ENCODE measurements at regions not wholly inside any gene's neighbourhood (a gene's known extent, or its start where the extent isn't known, plus 50 kb on each side); places are given as distances from the start of the nearest gene placed in this dataset.
"Not testable (repeated sequence)": the region's sequence is repeated elsewhere in the genome, so short reads cannot be mapped to it uniquely, and the experiment has no call there.

DNA sequence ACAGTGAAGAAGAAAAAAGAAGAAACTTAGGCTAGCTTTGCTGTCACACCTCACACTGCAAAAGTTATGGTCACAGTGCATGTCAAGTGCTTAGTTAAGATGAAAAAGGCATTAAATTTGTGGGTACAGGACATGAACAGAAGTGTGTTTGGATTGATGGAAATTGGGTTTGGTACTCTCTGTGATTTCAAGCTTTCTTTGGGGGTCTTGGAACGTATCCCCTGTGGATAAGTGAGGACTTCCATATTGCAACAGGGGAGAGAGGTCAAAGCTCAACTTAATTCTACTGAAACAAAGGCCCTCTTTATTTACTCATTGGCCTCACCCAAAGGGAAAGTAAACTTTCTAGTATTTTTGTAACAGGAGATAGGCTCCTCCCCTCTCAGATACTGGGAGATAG, 138.3 kb upstream of the FUT9 start:
- no peaks in the 10 kb centered on the region for H3K36me3 Mint-ChIP-seq
- no peak overlapping the region for H3K27ac ChIP-seq (ENCODE audit: low read depth, low read length)
- no peaks in the 10 kb centered on the region for H3K4me1 Mint-ChIP-seq
- no peak overlapping the region for H3K27ac Mint-ChIP-seq
- H3K4me3 ChIP-seq (ENCODE audit: low read length), result no peak overlapping the region
- DNase-seq (no peak), ATAC-seq (no peak)
- no peaks in the 10 kb centered on the region for H3K27me3 Mint-ChIP-seq
- no peaks in the 10 kb centered on the region for H3K27me3 ChIP-seq (ENCODE audit: control insufficient read depth in 2 of 2, insufficient read depth in 2 of 2, low read length in 2 of 2)
- ChIA-PET CTCF (no interaction called here), POLR2A (no interaction called here)
- no peak overlapping the region for H3K4me3 Mint-ChIP-seq
- no peaks in the 10 kb centered on the region for H3K36me3 ChIP-seq (ENCODE audit: control insufficient read depth in 2 of 3, insufficient read depth in 3 of 3, low read length in 3 of 3)
- intact Hi-C loops (cut with micrococcal nuclease), result no loop called here
- no peaks in the 10 kb centered on the region for H3K4me1 ChIP-seq (ENCODE audit: control insufficient read depth in 2 of 2, insufficient read depth in 2 of 2, low read length in 2 of 2)
- peaks cover 0 to 7% (median 0%) of the 10 kb centered on the region in 11 donors for H3K9me3 Mint-ChIP-seq
- no peaks in the 10 kb centered on the region for H3K9me3 ChIP-seq (ENCODE audit: control insufficient read depth in 2 of 3, low read length in 3 of 3)

DNA sequence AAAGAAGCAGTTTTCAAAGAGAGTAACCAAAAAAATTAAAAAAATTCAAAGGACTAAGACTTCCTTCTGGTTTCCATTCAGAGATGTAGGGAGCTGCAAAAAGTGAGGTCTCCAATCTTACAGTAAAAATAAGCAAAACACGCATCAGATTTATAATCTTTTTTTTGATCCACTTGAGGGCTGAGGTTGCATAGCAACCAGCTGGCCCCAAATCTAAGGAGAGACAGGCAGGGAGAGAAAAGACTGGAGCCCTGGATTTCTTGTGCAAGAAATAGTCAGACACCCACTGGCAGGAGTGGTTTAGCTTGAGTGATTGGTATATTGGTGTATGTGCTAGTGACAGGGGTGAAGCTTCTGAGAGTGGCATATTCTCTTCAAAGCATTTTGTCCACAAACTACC, 135.9 kb upstream of the FUT9 start:
- Mint-ChIP-seq H3K4me3 (no peak overlapping the region), H3K27me3 (no peaks in the 10 kb centered on the region), H3K27ac (no peak overlapping the region), H3K9me3 (peaks cover 0 to 4% (median 0%) of the 10 kb centered on the region in 11 donors), H3K4me1 (no peaks in the 10 kb centered on the region), H3K36me3 (no peaks in the 10 kb centered on the region)
- Histone ChIP-seq H3K4me3 (ENCODE audit: low read length) (no peak overlapping the region), H3K9me3 (ENCODE audit: control insufficient read depth in 2 of 3, low read length in 3 of 3) (no peaks in the 10 kb centered on the region), H3K4me1 (ENCODE audit: control insufficient read depth in 2 of 2, insufficient read depth in 2 of 2, low read length in 2 of 2) (no peaks in the 10 kb centered on the region), H3K27ac (ENCODE audit: low read depth, low read length) (no peak overlapping the region), H3K27me3 (ENCODE audit: control insufficient read depth in 2 of 2, insufficient read depth in 2 of 2, low read length in 2 of 2) (no peaks in the 10 kb centered on the region), H3K36me3 (ENCODE audit: control insufficient read depth in 2 of 3, insufficient read depth in 3 of 3, low read length in 3 of 3) (no peaks in the 10 kb centered on the region)
- POLR2A ChIA-PET, result no interaction called here
- ATAC-seq, result no peak
- CTCF ChIA-PET, result no interaction called here
- intact Hi-C loops (cut with micrococcal nuclease), result no loop called here
- DNase-seq, result no peak

DNA sequence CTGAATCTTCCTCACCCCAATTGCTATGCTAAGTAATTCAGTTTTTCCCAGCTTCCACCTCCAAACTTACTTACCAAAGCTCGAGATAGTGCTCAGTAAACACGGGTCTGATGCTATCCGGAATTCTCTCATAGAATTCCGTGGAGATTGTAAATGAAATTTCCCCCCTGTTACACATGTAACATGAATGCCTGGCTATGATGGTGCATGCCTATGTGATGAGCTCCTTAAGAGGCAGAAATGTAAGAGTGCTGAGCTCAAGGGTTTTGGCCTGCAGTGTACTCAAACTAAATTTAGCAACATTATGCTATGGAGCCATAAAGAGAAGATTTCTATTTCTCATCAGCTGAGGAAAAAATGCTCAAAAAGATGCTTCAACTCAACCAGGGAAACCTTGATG, 133.4 kb upstream of the FUT9 start:
- no peaks in the 10 kb centered on the region for H3K36me3 Mint-ChIP-seq
- no peak overlapping the region for H3K27ac ChIP-seq (ENCODE audit: low read depth, low read length)
- H3K36me3 ChIP-seq (ENCODE audit: control insufficient read depth in 2 of 3, insufficient read depth in 3 of 3, low read length in 3 of 3), result no peaks in the 10 kb centered on the region
- ATAC-seq (no peak), DNase-seq (no peak)
- peaks cover 0 to 7% (median 0%) of the 10 kb centered on the region in 11 donors for H3K9me3 Mint-ChIP-seq
- no peak overlapping the region for H3K4me3 Mint-ChIP-seq
- intact Hi-C loops (cut with micrococcal nuclease), result no loop called here
- CTCF ChIA-PET, result no interaction called here
- POLR2A ChIA-PET, result no interaction called here
- no peaks in the 10 kb centered on the region for H3K4me1 ChIP-seq (ENCODE audit: control insufficient read depth in 2 of 2, insufficient read depth in 2 of 2, low read length in 2 of 2)
- no peak overlapping the region for H3K27ac Mint-ChIP-seq
- H3K4me3 ChIP-seq (ENCODE audit: low read length), result no peak overlapping the region
- H3K4me1 Mint-ChIP-seq, result peaks cover 0 to 1% (median 0%) of the 10 kb centered on the region in 7 donors
- H3K27me3 ChIP-seq (ENCODE audit: control insufficient read depth in 2 of 2, insufficient read depth in 2 of 2, low read length in 2 of 2), result no peaks in the 10 kb centered on the region
- no peaks in the 10 kb centered on the region for H3K9me3 ChIP-seq (ENCODE audit: control insufficient read depth in 2 of 3, low read length in 3 of 3)
- no peaks in the 10 kb centered on the region for H3K27me3 Mint-ChIP-seq

DNA sequence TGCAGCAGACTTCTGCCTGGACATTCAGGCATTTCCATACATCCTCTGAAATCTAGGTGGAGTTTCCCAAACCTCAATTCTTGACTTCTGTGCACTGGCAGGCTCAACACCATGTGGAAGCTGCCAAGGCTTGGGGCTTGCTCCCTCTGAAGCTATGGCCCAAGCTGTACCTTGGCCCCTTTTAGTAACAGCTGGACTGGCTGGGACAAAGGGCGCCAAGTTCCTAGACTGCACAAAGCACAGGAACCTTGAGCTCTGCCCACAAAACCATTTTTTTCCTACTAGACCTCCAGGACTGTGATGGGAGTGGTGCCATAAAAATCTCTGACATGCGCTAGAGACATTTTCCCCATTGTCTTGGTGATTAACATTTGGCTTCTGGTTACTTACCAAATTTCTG, 127.1 kb upstream of the FUT9 start:
- H3K4me1 ChIP-seq (ENCODE audit: control insufficient read depth in 2 of 2, insufficient read depth in 2 of 2, low read length in 2 of 2); H3K27me3 Mint-ChIP-seq; ATAC-seq; H3K4me3 ChIP-seq (ENCODE audit: low read length); H3K27ac ChIP-seq (ENCODE audit: low read depth, low read length); H3K9me3 ChIP-seq (ENCODE audit: control insufficient read depth in 2 of 3, low read length in 3 of 3); H3K36me3 ChIP-seq (ENCODE audit: control insufficient read depth in 2 of 3, insufficient read depth in 3 of 3, low read length in 3 of 3); POLR2A ChIA-PET; H3K4me1 Mint-ChIP-seq; DNase-seq; H3K4me3 Mint-ChIP-seq; H3K27ac Mint-ChIP-seq; CTCF ChIA-PET; H3K36me3 Mint-ChIP-seq; H3K27me3 ChIP-seq (ENCODE audit: control insufficient read depth in 2 of 2, insufficient read depth in 2 of 2, low read length in 2 of 2); intact Hi-C loops (cut with micrococcal nuclease): not testable (repeated sequence)
- peaks cover 0 to 12% (median 2%) of the 10 kb centered on the region in 11 donors for H3K9me3 Mint-ChIP-seq

DNA sequence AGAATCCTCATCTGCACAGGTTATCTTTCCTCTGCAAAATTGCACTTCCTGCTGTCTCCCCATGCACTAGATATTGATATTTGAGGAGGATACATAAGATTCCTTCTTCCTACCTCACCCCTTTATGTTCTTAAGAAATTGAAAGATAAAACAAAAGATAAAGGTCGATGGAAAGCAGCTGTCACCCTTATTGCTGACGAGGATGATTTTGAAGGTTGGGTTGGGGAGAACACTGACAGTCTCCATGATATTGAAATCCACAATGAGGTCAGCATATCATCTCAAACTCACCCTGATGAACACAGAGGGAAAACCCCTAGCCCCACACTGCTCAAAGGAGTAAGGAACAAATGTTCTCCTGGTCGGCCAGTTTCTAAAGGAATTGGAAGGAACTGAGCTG, 110.6 kb upstream of the FUT9 start:
- H3K9me3 ChIP-seq (ENCODE audit: control insufficient read depth in 2 of 3, low read length in 3 of 3), result no peaks in the 10 kb centered on the region
- no peak for DNase-seq
- ChIA-PET CTCF (no interaction called here), POLR2A (no interaction called here)
- no peak overlapping the region for H3K27ac ChIP-seq (ENCODE audit: low read depth, low read length)
- peaks cover 0 to 8% (median 0%) of the 10 kb centered on the region in 11 donors for H3K9me3 Mint-ChIP-seq
- H3K4me3 Mint-ChIP-seq, result no peak overlapping the region
- intact Hi-C loops (cut with micrococcal nuclease), result no loop called here
- no peak for ATAC-seq
- no peaks in the 10 kb centered on the region for H3K36me3 ChIP-seq (ENCODE audit: control insufficient read depth in 2 of 3, insufficient read depth in 3 of 3, low read length in 3 of 3)
- no peak overlapping the region for H3K27ac Mint-ChIP-seq
- no peaks in the 10 kb centered on the region for H3K4me1 Mint-ChIP-seq
- H3K4me3 ChIP-seq (ENCODE audit: low read length), result no peak overlapping the region
- no peaks in the 10 kb centered on the region for H3K27me3 ChIP-seq (ENCODE audit: control insufficient read depth in 2 of 2, insufficient read depth in 2 of 2, low read length in 2 of 2)
- H3K27me3 Mint-ChIP-seq, result no peaks in the 10 kb centered on the region
- no peaks in the 10 kb centered on the region for H3K36me3 Mint-ChIP-seq
- H3K4me1 ChIP-seq (ENCODE audit: control insufficient read depth in 2 of 2, insufficient read depth in 2 of 2, low read length in 2 of 2), result no peaks in the 10 kb centered on the region

DNA sequence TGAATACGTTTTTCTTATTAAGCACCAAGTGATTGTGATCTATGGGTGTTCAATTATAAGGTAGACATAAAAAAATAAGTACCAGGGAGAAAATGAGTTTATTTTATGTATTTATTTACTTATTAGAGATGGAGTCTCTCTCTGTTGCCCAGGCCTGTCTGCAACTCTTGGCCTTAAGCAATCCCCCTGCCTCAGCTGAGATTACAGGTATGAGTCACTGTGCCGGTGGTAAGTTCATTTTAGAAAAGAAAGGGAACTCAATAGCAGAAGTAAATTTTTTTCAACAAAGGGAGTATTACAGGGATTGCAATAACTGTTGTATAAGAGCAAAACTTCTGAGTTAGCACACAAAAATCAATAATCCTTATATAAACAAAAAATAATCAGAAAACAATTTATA, 98.7 kb upstream of the FUT9 start:
- DNase-seq (no peak), ATAC-seq (no peak)
- H3K4me1 ChIP-seq (ENCODE audit: control insufficient read depth in 2 of 2, insufficient read depth in 2 of 2, low read length in 2 of 2), result no peaks in the 10 kb centered on the region
- no peak overlapping the region for H3K4me3 Mint-ChIP-seq
- no peaks in the 10 kb centered on the region for H3K36me3 Mint-ChIP-seq
- no peak overlapping the region for H3K4me3 ChIP-seq (ENCODE audit: low read length)
- no peaks in the 10 kb centered on the region for H3K27me3 ChIP-seq (ENCODE audit: control insufficient read depth in 2 of 2, insufficient read depth in 2 of 2, low read length in 2 of 2)
- no peak overlapping the region for H3K27ac Mint-ChIP-seq
- CTCF ChIA-PET, result interaction anchor here (0.7 kb wide), 1 partner anchor 470 kb away, joined by 3 read pairs; no protein-coding TSS in a partner anchor
- intact Hi-C loops (cut with micrococcal nuclease), result loop anchor here in 1 of 2 donors (10.0 kb wide), 1 partner anchor 298 kb away; no protein-coding TSS in a partner anchor
- no peak overlapping the region for H3K27ac ChIP-seq (ENCODE audit: low read depth, low read length)
- POLR2A ChIA-PET, result no interaction called here
- peaks cover 0 to 2% (median 0%) of the 10 kb centered on the region in 11 donors for H3K9me3 Mint-ChIP-seq
- no peaks in the 10 kb centered on the region for H3K36me3 ChIP-seq (ENCODE audit: control insufficient read depth in 2 of 3, insufficient read depth in 3 of 3, low read length in 3 of 3)
- no peaks in the 10 kb centered on the region for H3K4me1 Mint-ChIP-seq
- no peaks in the 10 kb centered on the region for H3K9me3 ChIP-seq (ENCODE audit: control insufficient read depth in 2 of 3, low read length in 3 of 3)
- no peaks in the 10 kb centered on the region for H3K27me3 Mint-ChIP-seq

DNA sequence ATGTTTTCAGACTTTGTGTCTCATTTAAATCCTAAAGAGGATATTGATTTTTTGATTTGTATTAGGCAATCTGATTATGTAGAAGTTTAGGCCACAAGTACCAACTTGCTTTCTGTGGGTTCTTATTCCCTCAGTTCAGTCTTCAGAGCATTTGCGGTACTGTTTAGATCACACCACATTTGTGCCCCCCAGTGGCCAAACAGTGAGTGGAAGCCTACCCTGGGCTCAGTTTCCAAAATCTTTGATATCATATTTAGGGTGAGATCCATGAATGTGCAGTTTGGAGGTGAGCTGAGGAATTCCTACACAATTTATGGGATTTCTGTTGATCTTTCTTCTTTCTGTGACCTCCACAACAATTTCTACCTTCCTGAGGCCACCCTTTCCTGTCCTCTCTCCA, 92.3 kb upstream of the FUT9 start:
- no peak for DNase-seq
- Histone ChIP-seq H3K9me3 (ENCODE audit: control insufficient read depth in 2 of 3, low read length in 3 of 3) (no peaks in the 10 kb centered on the region), H3K27me3 (ENCODE audit: control insufficient read depth in 2 of 2, insufficient read depth in 2 of 2, low read length in 2 of 2) (no peaks in the 10 kb centered on the region), H3K36me3 (ENCODE audit: control insufficient read depth in 2 of 3, insufficient read depth in 3 of 3, low read length in 3 of 3) (no peaks in the 10 kb centered on the region), H3K4me1 (ENCODE audit: control insufficient read depth in 2 of 2, insufficient read depth in 2 of 2, low read length in 2 of 2) (no peaks in the 10 kb centered on the region), H3K27ac (ENCODE audit: low read depth, low read length) (no peak overlapping the region), H3K4me3 (ENCODE audit: low read length) (no peak overlapping the region)
- no peak overlapping the region for H3K27ac Mint-ChIP-seq
- ATAC-seq, result no peak
- no peaks in the 10 kb centered on the region for H3K27me3 Mint-ChIP-seq
- POLR2A ChIA-PET, result no interaction called here
- no peaks in the 10 kb centered on the region for H3K4me1 Mint-ChIP-seq
- intact Hi-C loops (cut with micrococcal nuclease), result loop anchor here in 1 of 2 donors (1.0 kb wide), 1 partner anchor 492 kb away; no protein-coding TSS in a partner anchor
- H3K4me3 Mint-ChIP-seq, result no peak overlapping the region
- CTCF ChIA-PET, result no interaction called here
- H3K9me3 Mint-ChIP-seq, result peaks cover 0 to 2% (median 0%) of the 10 kb centered on the region in 11 donors
- no peaks in the 10 kb centered on the region for H3K36me3 Mint-ChIP-seq

All from naive thymus-derived CD4-positive, alpha-beta T cell (primary cell).